Cortex of kidney (tissue), 1 donor: ENCODE measurements at regions not wholly inside any gene's neighbourhood (a gene's known extent, or its start where the extent isn't known, plus 50 kb on each side); places are given as distances from the start of the nearest gene placed in this dataset.
"Not testable (repeated sequence)": the region's sequence is repeated elsewhere in the genome, so short reads cannot be mapped to it uniquely, and the experiment has no call there.

ENCODE experiments used
- DNase-seq: peaks from one replicate; lab custom pipeline; 2025; lab: John Stamatoyannopoulos, UW

DNA sequence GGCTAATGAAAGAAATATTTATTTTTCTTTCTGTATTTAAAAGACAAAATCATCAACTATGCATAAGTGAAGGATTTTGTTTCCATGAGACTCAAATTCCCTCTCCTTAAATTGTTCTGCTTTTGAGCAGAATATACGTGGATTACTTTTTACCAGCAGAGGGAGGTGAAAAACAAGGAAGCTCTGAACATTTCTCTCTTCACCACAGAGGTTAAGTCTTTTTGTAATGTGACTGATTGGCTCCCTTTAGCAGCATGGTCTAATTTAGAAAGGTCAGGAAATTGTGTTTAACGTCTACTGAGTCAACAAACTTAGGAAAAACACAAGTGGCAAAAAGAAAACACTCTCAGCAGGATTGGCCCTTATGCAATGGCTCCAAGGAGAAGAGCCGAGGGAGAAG is 55.1 kb upstream of the F9 start:
- DNase-seq, result no peak

DNA sequence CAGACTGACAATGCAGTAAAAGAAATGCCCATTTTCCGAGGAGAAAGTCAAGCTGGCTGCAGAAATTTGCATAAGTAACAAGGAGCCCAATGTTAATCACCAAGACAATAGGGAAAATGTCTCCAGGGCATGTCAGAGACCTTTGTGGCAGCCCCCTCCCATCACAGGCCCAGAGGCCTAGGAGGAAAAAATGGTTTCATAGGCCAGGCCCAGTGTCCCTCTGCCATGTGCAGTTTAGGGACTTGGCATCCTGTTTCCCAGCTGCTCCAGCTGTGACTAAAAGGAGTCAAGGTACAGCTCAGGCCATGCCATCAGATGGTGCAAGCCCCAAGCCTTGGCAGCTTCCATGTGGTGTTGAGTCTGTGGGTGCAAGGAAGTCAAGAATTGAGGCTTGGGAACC is 68.6 kb upstream of the F9 start:
- not testable (repeated sequence) for DNase-seq

DNA sequence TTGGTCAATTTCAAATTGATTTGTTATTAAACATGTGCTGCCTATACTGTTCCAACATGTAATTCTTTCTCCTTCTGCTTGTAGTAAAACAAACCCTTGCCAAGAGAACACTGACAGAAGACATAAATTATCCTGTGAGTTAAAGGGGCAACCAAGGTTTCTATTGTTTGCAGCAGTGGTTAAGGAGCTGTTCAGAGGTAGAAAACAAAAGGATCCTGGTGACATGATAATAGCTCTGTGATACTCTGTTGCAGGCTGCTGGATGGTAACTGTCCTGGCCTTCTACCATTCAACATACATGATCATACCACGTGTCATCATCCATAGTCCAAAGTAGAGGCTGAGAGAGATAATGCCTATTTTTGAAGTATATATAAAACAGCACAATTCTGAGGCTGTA is 75.8 kb upstream of the F9 start:
- no peak for DNase-seq

DNA sequence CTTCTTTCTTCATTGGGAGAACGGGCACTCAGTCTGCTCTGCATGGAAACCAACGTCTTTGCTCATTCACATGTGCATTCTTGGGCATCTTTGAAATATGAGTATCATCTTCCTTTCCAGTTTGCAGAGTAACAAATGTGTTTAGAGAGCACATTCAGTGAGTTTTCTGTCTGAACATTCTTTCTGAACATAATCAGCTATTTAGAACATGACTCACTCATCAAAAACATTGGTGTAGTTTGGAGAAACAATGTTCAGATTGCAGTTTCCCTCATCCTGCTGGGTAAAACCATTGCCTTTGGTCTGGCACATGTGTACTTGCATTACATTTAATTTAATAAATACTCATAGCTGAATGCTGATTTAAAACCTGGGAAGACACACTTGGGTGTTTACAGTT is 81.5 kb upstream of the F9 start:
- no peak for DNase-seq

DNA sequence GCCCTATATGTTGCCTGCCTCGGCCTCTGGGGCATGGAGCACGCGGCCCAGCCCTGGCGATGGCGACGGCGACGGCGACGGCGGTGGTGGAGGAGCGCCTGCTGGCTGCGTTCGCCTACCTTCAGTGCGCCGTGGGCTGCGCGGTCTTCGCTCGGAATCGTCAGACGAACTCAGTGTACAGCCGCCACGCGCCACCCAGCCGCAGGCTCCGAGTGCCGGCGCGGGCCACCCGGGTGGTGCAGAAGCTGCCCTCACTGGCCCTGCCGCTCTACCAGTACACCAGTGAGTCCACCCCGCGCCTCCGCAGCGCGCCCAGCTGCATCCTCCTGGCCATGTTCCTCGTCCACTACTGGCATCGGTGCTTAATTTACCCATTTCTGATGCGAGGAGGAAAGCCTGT is 83.7 kb upstream of the F9 start:
- DNase-seq, result no peak

DNA sequence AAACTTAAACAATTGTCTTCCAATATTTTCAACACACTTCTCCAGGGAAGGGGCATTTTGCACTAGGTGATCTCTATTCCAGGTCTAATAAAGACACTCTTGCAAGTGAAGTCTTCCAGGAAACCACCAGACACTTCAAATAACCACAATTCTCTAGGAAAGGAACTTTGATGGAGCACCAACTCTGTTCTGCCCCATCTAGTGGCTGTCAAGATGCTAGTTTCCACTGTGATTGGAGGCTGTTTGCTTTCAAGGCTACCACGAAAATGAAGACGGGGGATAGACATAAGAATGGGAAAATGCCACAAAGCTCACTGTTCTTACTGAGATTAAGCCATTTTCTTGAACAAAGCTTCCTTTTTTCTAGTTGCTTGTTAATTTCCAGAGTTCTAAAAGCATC is 100.6 kb upstream of the F9 start:
- no peak for DNase-seq

DNA sequence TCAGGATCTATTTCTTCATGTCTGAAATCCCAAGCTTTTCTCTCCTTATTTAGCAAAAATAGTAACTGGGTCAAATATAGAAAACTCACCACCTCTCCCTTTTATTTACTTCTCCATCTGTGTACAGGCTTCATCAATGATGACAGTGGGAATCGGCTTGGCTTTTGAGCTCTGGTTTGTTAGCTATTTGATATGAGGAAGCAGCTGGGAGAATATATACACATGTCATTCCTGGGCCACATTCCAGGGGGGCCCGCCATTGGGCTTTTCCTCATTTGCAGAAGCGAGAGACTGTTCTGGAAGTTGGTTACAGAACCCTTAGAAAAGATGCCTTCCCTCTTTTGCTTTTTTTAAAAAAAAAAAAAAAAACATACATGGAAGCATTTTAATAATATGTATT is 107.4 kb upstream of the F9 start:
- DNase-seq, result no peak

DNA sequence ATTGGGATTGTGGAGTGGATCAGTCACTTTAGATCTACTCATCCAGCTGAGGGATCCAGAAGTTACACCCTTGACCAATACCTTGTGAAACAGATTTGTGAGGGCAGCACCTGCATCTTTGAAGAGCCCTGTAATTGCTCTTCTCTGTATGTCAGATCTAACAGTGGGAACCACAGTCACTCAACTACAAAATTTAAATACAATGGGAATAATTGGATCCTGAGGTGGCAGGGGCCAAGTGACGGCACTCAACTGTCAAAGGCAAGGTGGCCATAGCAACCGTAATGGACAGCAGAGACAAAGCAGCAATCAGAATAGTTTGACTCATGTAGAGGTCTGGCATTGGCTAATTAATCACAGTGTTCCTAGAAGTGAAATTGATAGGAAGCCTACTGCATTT is 132.3 kb upstream of the F9 start:
- not testable (repeated sequence) for DNase-seq

DNA sequence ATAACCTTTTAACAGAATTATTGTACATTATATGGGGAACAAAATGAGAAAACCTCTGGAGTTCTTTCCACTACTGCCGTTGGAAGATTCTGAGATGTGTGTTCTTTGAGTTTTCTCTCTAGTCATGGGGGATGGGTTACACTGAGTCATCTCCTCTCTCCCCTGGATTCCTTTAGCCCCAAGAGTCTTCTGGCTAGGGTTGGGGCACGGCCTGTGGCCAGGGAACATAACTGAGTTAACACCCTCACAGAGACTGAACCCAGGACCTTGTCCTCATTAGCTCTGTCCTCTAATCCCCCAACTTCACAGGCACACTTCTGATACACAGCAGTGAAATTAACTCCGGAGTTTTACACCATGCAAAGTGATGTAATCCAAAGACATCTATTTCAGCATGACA is 142.3 kb upstream of the F9 start:
- DNase-seq, result no peak

DNA sequence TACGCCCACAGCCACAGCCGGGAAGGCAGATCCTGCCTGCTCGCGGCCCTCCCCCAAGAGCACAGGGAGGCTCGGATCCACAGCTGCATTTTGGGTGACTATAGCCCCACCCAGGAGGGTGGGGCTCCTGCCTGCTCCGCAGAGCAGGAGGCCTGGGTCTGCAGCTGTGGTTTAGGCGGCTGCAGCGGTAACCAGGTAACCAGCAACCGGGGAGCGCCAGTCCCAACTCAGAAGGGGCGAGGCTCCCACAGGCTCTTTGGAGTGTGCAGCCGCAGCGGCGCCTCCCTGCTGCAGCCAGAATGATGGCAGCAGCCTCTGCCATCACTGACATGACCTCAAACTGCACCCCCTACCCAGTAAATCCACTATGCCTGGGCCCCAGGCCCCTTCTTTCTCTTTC is 148.0 kb upstream of the F9 start:
- DNase-seq, result peak; percentile 3

DNA sequence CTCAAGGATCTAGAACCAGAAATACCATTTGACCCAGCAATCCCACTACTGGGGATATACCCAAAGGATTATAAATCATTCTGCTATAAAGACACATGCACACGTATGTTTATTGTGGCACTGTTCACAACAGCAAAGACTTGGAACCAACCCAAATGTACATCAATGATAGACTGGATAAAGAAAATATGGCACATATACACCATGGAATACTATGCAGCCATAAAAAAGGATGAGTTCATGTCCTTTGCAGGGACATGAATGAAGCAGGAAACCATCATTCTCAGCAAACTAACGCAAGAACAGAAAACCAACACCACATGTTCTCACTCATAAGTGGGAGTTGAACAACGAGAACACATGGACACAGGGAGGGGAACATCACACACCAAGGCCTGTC is 154.0 kb upstream of the F9 start:
- DNase-seq, result not testable (repeated sequence)

DNA sequence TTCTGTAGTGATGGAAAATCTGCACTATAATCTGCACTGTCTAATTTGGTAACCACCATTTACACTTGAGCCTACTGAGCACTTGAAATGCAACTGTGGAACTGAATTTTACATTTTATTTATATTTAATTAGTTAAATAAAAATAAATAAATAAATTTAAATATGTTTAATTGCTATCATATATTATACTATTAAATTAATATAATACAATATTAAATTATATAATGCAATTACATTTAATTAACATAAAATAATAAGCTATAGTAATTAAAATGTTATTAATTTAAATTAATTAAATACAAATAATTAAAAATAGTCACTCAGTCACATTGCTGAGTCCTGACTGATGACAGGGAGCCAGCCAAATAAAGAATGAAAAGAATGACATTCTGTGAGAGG is 170.2 kb upstream of the F9 start:
- no peak for DNase-seq

DNA sequence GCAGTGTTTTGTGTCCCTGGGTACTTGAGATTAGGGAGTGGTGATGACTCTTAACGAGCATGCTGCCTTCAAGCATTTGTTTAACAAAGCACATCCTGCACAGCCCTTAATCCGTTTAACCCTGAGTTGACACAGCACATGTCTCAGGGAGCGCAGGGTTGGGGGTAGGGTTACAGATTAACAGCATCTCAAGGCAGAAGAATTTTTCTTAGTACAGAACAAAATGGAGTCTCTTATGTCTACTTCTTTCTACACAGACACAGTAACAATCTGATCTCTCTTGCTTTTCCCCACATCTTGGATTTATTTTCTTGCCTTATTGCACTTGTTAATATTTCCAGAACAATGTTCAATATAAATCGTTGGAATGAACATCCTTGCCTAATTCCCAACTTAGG is 187.9 kb upstream of the F9 start:
- DNase-seq, result not testable (repeated sequence)

DNA sequence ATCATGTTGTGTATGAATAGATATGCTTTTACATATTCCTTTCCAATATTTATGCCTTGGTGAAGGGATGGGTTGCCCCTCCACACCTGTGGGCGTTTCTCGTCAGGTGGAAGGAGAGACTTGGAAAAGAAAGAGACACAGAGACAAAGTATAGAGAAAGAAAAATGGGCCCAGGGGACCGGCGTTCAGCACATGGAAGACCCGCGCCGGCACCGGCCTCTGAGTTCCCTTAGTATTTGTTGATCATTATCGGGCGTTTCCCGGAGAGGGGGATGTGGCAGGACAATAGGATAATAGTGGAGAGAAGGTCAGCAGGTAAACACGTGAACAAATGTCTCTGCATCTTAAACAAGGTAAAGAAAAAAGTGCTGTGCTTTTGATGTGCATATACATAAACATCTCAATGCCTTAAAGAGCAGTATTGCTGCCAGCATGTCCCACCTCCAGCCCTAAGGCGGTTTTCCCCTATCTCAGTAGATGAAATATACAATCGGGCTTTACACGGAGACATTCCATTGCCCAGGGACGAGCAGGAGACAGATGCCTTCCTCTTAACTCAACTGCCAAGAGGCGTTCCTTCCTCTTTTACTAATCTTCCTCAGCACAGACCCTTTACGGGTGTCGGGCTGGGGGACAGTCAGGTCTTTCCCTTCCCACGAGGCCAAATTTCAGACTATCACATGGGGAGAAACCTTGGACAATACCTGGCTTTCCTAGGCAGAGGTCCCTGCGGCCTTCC is 188.5 kb upstream of the F9 start:
- not testable (repeated sequence) for DNase-seq

DNA sequence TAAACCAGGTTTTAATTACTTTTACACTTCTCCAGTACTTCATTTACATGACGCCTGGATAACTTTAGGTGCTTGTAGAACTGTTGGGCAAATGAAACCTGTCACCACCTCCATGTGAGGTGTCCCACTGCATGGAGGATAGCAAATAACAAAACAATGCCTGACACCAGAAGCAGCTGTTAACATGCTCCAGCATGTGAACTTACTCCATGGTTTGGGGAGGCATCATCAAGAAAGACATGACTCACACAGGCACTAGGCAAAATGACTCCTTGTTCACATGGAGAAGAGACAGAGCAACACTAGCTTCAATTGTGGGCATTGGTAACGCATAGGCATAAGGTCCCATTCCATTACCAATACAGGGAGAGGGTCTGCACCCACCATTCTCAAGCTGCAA is 198.1 kb upstream of the F9 start:
- no peak for DNase-seq

DNA sequence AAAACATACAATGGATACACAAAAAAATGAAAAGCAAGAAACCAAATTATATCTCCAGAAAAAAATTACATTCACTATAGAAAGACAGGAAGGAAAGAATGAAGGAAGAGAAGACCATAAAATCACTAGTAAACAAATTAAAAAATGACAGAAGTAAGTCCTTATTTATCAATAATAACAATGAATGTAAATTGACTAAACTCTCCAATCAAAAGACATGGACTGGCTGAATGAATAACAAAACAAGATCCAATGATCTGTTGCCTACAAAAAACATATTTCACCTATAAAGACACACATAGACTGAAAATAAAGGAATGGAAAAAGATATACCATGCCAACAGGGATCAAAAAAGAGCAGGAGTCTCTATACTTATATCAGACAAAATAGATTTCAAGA is 203.2 kb upstream of the F9 start:
- no peak for DNase-seq

DNA sequence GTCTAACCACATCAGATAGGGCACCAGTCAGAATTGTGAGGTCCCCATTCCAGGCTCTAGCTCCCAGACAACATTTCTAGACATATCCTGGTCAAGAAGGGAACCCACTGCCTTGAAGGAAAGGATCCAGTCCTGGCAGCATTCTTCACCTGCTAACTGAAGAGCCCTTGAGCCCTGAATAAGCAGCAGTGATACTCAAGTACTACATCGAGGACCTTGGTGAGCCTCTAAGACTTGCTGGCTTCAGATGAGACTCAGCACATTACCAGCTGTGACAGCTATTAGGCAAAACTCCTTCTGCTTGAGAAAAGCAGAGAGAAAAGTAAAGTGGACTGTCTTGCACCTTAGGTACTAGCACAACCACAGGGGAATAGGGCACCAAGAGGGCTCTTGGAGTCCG is 205.8 kb upstream of the F9 start:
- no peak for DNase-seq

DNA sequence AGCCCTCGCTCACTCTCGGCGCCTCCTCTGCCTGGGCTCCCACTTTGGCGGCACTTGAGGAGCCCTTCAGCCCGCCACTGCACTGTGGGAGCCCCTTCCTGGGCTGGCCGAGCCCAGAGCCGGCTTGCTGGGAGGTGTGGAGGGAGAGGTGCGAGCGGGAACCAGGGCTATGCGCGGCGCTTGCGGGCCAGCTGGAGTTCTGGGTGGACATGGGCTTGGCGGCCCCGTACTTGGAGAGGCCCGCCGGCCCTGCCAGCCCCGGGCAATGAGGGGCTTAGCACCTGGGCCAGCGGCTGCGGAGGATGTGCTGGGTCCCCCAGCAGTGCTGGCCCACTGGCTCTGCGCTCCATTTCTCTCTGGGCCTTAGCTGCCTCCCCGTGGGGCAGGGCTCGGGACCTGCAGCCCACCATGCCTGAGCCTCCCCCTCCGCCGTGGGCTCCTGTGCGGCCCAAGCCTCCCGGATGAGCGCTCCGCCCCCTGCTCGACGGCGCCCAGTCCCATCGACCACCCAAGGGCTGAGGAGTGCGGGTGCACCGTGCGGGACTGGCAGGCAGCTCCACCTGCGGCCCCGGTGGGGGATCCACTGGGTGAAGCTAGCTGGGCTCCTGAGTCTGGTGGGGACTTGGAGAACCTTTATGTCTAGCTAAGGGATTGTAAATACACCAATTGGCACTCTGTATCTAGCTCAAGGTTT is 209.7 kb upstream of the F9 start:
- DNase-seq, result not testable (repeated sequence)

DNA sequence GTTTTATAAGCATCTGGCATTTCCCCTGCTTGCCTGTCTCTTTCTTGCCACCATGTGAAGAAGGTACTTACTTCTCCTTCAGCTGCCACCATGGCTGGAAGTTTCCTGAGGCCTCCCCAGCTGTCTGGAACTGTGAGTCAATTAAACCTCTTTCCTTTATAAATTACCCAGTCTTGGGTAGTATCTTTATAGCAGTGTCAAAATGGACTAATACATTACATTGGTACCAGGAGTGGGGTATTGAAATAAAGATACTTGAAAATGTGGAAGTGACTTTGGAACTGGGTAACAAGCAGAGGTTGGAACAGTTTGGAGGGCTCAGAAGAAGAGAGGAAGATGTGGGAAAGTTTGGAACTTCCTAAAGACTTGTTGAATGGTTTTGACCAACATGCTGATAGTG is 223.9 kb upstream of the F9 start:
- DNase-seq, result not testable (repeated sequence)

DNA sequence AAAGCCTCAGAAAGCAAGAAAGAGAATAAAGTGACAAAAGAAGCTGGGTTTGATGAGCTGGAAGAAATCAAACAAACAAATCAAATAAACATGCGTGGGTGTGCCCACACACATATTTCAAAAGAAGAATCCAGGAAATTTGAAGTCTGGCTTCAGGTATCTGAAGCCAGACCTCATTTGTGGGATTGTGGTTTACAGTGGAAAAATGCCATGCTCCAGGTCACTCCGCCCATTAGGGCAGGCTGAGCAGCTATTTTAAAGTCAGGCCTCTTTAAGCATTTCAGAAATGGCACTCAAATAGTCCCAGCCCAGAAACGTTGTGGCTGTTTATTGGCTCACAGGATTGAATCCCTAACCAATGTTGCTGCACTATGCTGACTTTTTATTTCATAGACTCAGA is 226.1 kb upstream of the F9 start:
- no peak for DNase-seq

DNA sequence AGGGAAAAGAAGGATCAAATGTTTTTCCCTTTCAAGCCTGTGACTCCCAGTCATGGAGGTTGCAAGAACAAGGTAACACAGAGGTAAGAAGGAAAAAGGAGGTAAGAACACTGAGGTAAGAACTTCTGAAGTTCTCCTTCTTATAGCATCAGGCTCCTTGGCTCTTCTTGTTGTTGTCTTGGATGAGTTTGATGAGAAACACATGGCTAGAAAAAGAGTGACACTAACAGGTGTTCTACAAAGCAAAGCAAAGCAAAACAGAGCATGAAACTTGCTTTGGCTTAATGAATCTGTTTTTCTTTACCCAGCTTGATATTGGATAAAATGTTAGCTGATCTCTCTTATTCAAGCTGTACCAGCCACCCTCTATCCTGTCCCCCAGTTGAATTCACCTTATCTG is 231.2 kb upstream of the F9 start:
- no peak for DNase-seq

DNA sequence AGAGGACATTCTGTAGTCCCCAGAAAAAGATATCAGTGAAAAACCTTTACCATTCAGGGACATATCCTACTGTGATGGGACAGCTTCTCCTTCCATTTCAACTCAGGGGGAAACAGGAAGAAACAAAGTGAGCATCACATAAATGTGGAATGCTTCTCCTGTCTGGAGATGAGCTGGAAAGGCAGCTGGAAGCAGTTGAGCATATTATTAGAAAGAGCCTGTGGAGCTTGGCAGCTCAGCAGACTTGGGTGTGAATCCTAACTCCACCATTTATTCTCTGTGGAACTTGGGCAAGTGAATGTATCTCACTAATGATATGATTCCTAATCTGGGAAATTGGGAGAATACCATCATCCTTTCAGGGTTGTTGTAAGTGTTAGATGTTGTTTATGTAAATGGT is 232.1 kb upstream of the F9 start:
- no peak for DNase-seq

DNA sequence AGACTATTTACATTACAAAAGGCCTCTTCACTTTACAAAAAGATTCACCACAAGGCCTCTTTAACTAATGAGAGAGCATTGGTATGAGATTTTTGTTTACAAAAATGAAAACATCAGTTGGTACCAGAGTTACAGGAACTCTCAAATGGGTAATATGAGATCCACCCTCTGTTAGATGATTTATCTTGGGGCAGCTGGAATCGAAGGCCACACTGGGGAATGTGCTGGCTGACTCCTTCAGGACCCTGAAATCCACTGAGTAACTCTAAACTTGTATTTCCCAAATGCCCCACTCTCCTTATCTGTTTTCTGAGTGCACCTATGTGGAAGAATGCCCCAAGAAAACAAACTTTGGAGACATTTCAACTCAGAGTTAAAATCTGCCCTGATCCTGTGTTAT is 232.9 kb upstream of the F9 start:
- DNase-seq, result no peak

DNA sequence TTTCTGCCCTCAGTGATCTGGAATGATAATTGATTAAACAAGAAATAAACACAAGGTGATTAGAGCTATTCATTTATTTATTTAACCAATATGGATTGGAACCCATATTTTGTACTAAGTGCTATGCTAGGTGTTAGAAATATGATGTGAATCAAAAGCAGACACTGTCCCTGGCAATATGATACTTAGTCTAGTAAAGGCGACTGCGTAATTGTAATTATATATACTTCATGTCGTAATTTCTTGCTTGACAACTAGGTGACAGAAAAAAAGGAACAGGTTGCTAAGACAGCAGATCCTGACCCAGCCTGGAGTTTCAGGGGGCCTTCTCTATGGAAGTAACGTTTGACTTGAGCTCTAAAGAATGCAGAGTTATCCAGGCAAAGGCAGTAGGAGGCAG is 236.5 kb upstream of the F9 start:
- DNase-seq, result no peak
